DOHH2 (cell line): ENCODE measurements at regions not wholly inside any gene's neighbourhood (a gene's known extent, or its start where the extent isn't known, plus 50 kb on each side); places are given as distances from the start of the nearest gene placed in this dataset.

ENCODE experiments used
- H3F3A ChIP-seq: fragments of 200-600 bp; sonication (generic), shearing (Covaris generic); 2 replicates; pipeline ENCODE4 v1.6.0; 2016; ENCODE audit warnings: antibody characterized with exemption, mild to moderate bottlenecking; ENCODE audit not compliant: control insufficient read depth, insufficient read depth
- H3K27ac ChIP-seq: fragments of 200-600 bp; sonication (generic); 2 replicates; pipeline ENCODE4 v1.5.1; 2014; ENCODE audit warnings: low read depth, mild to moderate bottlenecking, low read length, moderate library complexity
- H3K27me3 ChIP-seq: fragments of 200-600 bp; sonication (generic); 2 replicates; pipeline ENCODE4 v1.6.1; 2014; ENCODE audit warnings: mild to moderate bottlenecking, low read length, mixed read lengths; ENCODE audit not compliant: control insufficient read depth
- H3K36me3 ChIP-seq: fragments of 200-600 bp; sonication (generic); 2 replicates; pipeline ENCODE4 v1.6.1; 2014; ENCODE audit warnings: mild to moderate bottlenecking, low read length, moderate library complexity, mixed read lengths; ENCODE audit not compliant: control insufficient read depth
- H3K4me1 ChIP-seq: fragments of 200-600 bp; sonication (generic); 2 replicates; pipeline ENCODE4 v1.6.1; 2014; ENCODE audit warnings: mild to moderate bottlenecking, low read length, mixed read lengths; ENCODE audit not compliant: control insufficient read depth
- H3K4me2 ChIP-seq: fragments of 200-600 bp; sonication (generic); 2 replicates; pipeline ENCODE4 v1.6.0; 2014; ENCODE audit warnings: mild to moderate bottlenecking, low read length, moderate library complexity
- H3K4me3 ChIP-seq: fragments of 200-600 bp; sonication (generic); 2 replicates; pipeline ENCODE4 v1.5.1; 2014; ENCODE audit warnings: mild to moderate bottlenecking, low read length, mixed read lengths
- H3K79me2 ChIP-seq: fragments of 200-600 bp; sonication (generic); 2 replicates; pipeline ENCODE4 v1.6.1; 2014; ENCODE audit warnings: mild to moderate bottlenecking, low read length, mixed read lengths; ENCODE audit not compliant: control insufficient read depth
- H3K9me2 ChIP-seq: fragments of 200-600 bp; sonication (generic); replicated peaks from 2 replicates; pipeline ENCODE4 v1.6.1; 2014; ENCODE audit warnings: mild to moderate bottlenecking, low read length, mixed read lengths; ENCODE audit not compliant: control insufficient read depth
- H3K9me3 ChIP-seq: fragments of 200-600 bp; sonication (generic); 2 replicates; pipeline ENCODE4 v1.6.1; 2014; ENCODE audit warnings: antibody characterized with exemption, low read length, mixed read lengths; ENCODE audit not compliant: control insufficient read depth, insufficient read depth
- H4K20me1 ChIP-seq: fragments of 200-600 bp; sonication (generic); 2 replicates; pipeline ENCODE4 v1.6.0; 2014; ENCODE audit warnings: low read depth, mild to moderate bottlenecking, antibody characterized with exemption, low read length, moderate library complexity; ENCODE audit not compliant: control insufficient read depth, insufficient read depth
- EZH2phosphoT487 ChIP-seq: fragments of 200-600 bp; sonication (generic); IDR thresholded peaks from 2 replicates; pipeline ENCODE4 v1.6.1; 2017; ENCODE audit warnings: borderline replicate concordance, mild to moderate bottlenecking, antibody characterized with exemption, low read length, moderate library complexity, mixed read lengths
- TF ChIP-seq, protein P1 (sequence below): fragments of 200-600 bp; sonication (generic); IDR thresholded peaks from one replicate; pipeline ENCODE4 v1.5.1; 2014; ENCODE audit warnings: antibody characterized with exemption, mild to moderate bottlenecking, low read depth, low read length; ENCODE audit not compliant: poor library complexity, severe bottlenecking

DNA sequence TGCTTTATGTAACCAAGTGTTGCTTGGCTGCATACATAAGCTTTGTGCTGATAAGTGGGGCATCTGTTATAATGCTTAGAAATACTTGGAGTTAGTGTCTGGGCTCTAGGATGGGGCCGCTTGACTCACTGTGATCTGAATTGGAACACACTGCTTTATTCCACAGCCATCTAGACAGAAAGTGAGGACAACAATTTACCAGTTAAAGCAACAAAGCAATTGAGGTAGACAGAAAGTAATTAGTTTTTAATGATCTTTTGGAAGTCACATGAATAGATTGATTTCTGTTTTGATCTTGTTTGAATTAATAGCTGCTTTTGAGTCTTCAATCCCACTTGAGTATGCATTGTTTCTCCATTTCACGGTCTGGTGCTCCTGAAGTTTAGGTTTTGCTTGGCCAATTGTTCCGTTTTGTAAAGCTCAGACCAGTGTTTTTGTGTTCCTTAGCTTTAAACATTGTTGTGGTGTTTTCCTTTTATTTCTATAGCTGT lies 157.5 kb downstream of the TRMT11 start:
- Histone ChIP-seq H3F3A (no peaks in the 10 kb centered on the region), H3K36me3 (no peaks in the 10 kb centered on the region), H3K4me2 (no peak overlapping the region)

DNA sequence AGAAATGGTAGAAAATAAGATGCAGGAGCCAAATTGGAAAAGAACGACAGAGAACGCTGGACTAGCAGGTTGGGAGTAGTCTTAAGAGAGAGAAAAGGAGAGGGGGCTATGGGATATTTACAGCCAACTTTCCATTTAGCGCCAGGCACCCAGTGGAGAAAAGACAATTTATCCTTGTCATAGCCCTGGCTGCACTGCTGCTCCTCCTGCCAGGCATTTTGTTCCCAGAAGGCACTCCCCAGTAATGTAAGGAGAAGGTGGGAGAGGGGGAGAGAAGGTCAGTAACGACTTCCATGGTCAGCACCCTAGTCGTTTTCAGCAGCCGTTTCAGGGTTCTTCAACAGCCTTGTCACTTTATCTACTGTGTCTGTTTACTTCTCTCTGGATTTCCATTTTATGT lies 159.0 kb downstream of the TRMT11 start:
- TF ChIP-seq EZH2phosphoT487: no peak
- TF ChIP-seq, protein P1, sequence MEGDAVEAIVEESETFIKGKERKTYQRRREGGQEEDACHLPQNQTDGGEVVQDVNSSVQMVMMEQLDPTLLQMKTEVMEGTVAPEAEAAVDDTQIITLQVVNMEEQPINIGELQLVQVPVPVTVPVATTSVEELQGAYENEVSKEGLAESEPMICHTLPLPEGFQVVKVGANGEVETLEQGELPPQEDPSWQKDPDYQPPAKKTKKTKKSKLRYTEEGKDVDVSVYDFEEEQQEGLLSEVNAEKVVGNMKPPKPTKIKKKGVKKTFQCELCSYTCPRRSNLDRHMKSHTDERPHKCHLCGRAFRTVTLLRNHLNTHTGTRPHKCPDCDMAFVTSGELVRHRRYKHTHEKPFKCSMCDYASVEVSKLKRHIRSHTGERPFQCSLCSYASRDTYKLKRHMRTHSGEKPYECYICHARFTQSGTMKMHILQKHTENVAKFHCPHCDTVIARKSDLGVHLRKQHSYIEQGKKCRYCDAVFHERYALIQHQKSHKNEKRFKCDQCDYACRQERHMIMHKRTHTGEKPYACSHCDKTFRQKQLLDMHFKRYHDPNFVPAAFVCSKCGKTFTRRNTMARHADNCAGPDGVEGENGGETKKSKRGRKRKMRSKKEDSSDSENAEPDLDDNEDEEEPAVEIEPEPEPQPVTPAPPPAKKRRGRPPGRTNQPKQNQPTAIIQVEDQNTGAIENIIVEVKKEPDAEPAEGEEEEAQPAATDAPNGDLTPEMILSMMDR: no peak
- Histone ChIP-seq H3K4me1 (no peaks in the 10 kb centered on the region), H3K27me3 (no peaks in the 10 kb centered on the region), H3K36me3 (no peaks in the 10 kb centered on the region), H3K4me2 (no peak overlapping the region), H3F3A (no peaks in the 10 kb centered on the region), H3K79me2 (no peaks in the 10 kb centered on the region), H3K9me3 (no peaks in the 10 kb centered on the region), H4K20me1 (no peaks in the 10 kb centered on the region), H3K27ac (no peak overlapping the region), H3K9me2 (no peaks in the 10 kb centered on the region), H3K4me3 (no peak overlapping the region)

More for the DNA sequence above, 157.5 kb downstream of the TRMT11 start:
- H3K27me3 ChIP-seq: no peaks in the 10 kb centered on the region
- H3K79me2 ChIP-seq: no peaks in the 10 kb centered on the region
- no peak overlapping the region for H3K27ac ChIP-seq
- no peak overlapping the region for H3K4me3 ChIP-seq
- H3K4me1 ChIP-seq: no peaks in the 10 kb centered on the region
- no peaks in the 10 kb centered on the region for H4K20me1 ChIP-seq
- TF ChIP-seq EZH2phosphoT487: no peak
- TF ChIP-seq, protein P1: no peak
- H3K9me2 ChIP-seq: no peaks in the 10 kb centered on the region
- no peaks in the 10 kb centered on the region for H3K9me3 ChIP-seq

DNA sequence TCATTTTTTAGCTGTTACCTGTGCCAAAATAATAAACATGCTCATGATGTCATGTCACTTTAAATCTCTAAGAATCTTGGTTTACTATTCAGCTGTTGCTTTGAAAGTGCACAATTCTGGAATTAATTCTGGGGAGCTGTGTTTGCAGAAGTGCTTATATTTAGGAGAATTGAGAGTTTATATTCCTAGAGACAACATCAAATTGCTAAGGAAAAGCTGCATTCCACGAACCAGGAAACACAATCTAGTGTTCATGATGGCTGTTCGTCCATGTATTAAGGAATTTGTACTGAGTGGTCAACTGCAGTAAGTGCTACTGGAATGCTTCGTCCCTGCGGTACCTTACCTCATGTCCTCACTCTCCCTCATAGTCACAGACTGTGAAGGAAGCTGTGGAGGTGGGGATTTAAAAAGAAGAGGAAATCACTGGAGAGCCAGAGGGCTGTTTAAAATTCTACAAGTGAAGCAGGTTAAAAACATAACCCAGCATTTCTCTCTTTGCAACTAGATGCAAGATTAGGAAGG lies 161.0 kb downstream of the TRMT11 start:
- Histone ChIP-seq H4K20me1 (no peaks in the 10 kb centered on the region), H3K27me3 (no peaks in the 10 kb centered on the region), H3K36me3 (no peaks in the 10 kb centered on the region), H3K79me2 (no peaks in the 10 kb centered on the region), H3F3A (no peaks in the 10 kb centered on the region), H3K9me2 (no peaks in the 10 kb centered on the region), H3K4me1 (no peaks in the 10 kb centered on the region), H3K4me3 (no peak overlapping the region), H3K9me3 (no peaks in the 10 kb centered on the region), H3K27ac (no peak overlapping the region), H3K4me2 (no peak overlapping the region)
- TF ChIP-seq, protein P1: no peak
- no peak for TF ChIP-seq EZH2phosphoT487
